BE2C (cell line): ENCODE measurements at regions not wholly inside any gene's neighbourhood (a gene's known extent, or its start where the extent isn't known, plus 50 kb on each side); places are given as distances from the start of the nearest gene placed in this dataset.

Source experiments
- DNase-seq: peaks from one replicate; pipeline ENCODE4 v3.0.0-alpha.2; 2020
- H3K27me3 ChIP-seq: fragments of 250-450 bp; sonication (Bioruptor Pico); 2 replicates; pipeline ENCODE4 v1.5.1; 2020; ENCODE audit warnings: mild to moderate bottlenecking
- H3K36me3 ChIP-seq: fragments of 250-450 bp; sonication (Bioruptor Pico); 2 replicates; pipeline ENCODE4 v1.5.1; 2020; ENCODE audit warnings: mild to moderate bottlenecking
- H3K4me1 ChIP-seq: fragments of 250-450 bp; sonication (Bioruptor Pico); 2 replicates; pipeline ENCODE4 v1.5.1; 2020
- H3K4me3 ChIP-seq: 2 replicates; pipeline ENCODE4 v1.5.1; 2011; ENCODE audit warnings: low read depth, low read length
- H3K9me3 ChIP-seq: fragments of 250-450 bp; sonication (Bioruptor Pico); 2 replicates; pipeline ENCODE4 v1.5.1; 2020
- TF ChIP-seq, protein P1 (sequence below): IDR thresholded peaks from 2 replicates; pipeline ENCODE4 v1.5.1; 2012; ENCODE audit warnings: mild to moderate bottlenecking, low read depth, low read length

DNA sequence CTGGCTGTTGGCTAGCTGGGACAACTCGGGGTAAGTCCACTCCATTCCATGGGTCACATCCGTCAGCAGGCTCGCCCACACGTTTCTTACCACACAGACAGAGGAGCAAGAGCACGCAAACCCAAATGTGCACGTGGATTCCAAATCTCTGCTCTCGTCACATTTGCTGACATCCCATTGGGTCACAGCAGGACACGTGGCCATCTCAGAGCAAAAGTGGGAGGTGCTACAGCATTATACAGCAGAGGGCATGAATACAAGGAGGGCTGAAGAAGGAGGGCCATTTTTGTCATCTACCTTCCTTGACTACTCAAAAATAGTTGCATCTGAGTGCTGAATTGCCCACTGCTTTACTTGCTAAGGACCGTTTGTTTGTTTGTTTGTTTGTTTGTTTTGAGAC, 84.7 kb downstream of the RBBP6 start:
- H3K27me3 ChIP-seq: no peaks in the 10 kb centered on the region
- H3K9me3 ChIP-seq: no peaks in the 10 kb centered on the region
- DNase-seq: no peak
- no peak overlapping the region for H3K4me3 ChIP-seq
- H3K36me3 ChIP-seq: no peaks in the 10 kb centered on the region
- TF ChIP-seq, protein P1, sequence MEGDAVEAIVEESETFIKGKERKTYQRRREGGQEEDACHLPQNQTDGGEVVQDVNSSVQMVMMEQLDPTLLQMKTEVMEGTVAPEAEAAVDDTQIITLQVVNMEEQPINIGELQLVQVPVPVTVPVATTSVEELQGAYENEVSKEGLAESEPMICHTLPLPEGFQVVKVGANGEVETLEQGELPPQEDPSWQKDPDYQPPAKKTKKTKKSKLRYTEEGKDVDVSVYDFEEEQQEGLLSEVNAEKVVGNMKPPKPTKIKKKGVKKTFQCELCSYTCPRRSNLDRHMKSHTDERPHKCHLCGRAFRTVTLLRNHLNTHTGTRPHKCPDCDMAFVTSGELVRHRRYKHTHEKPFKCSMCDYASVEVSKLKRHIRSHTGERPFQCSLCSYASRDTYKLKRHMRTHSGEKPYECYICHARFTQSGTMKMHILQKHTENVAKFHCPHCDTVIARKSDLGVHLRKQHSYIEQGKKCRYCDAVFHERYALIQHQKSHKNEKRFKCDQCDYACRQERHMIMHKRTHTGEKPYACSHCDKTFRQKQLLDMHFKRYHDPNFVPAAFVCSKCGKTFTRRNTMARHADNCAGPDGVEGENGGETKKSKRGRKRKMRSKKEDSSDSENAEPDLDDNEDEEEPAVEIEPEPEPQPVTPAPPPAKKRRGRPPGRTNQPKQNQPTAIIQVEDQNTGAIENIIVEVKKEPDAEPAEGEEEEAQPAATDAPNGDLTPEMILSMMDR: no peak
- H3K4me1 ChIP-seq: no peaks in the 10 kb centered on the region

DNA sequence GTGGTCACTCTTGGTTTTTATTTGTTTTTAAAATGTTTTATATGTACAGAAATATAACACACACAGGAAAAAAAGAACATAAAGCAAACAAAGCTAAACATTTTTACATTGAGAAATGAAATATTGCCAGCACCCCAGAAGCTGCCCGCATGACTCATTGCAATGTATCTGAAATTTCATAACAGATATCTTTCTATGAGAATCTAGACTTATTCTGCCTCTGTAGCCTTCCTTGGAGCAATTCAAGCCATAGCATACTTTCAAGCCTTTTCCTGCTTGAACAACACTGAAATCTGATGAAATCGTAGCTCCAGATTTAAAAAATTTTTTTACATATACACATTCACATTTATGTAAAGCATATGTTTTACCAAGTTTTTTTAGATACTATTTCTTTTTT, 86.9 kb downstream of the RBBP6 start:
- Histone ChIP-seq H3K4me3 (no peak overlapping the region), H3K9me3 (no peaks in the 10 kb centered on the region), H3K36me3 (no peaks in the 10 kb centered on the region), H3K27me3 (no peaks in the 10 kb centered on the region), H3K4me1 (no peaks in the 10 kb centered on the region)
- DNase-seq: no peak
- TF ChIP-seq, protein P1: no peak

DNA sequence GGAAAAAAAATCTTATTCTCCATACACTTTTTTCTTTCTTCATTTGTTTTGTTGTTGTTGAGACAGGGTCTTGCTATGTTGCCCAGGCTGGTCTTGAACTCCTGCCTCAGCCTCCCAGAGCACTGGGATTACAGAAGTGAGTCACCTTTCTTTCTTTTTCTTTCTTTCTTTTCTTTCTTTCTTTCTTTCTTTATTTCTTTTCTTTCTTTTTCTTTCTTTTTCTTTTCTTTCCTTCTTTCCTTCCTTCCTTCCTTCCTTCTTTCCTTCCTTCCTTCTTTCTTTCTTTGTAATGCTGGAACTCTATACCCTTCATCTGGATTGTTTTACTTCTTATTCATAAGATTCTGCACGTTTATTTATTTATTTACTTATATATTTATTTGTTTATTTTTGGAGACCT, 94.5 kb upstream of the TNRC6A start:
- no peak for DNase-seq
- no peak overlapping the region for H3K4me3 ChIP-seq
- no peaks in the 10 kb centered on the region for H3K27me3 ChIP-seq

DNA sequence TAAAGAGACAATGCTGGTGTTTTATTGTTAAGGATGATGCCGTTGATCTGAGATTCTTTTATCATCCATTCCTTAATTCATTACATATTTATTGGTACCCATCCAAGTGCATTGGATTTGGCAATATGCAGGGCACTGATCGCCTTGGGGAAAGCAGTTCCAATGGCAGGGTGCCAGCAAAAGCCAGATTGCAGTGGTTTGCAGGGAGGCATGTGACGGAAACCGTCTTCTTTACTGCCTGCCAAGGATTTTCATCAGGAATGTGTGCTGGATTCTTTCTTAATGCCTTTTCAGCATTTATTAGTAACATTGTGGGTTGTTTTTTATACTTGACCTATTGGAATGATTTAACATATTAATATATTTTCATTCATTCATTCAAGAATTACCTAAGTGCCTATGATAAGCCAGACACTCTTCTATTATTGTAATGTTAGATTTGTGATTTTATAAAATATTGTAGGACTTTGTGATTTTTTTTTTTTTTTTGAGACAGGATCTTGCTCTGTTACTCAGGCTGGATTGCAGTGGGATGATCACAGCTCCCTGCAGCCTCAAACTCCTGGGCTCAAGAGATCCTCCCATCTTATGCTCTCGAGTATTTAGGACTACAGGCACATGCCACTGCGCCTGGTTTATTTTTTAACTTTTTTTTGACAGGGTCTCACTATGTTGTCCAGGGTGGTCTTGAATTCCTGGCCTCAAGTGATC, 93.4 kb upstream of the TNRC6A start:
- peak; percentile 92 for DNase-seq

More for the DNA sequence above, 94.5 kb upstream of the TNRC6A start:
- peaks cover 3% of the 10 kb centered on the region; the same call in 1 of the 2 replicates for H3K4me1 ChIP-seq
- TF ChIP-seq, protein P1: no peak
- H3K9me3 ChIP-seq: no peaks in the 10 kb centered on the region
- H3K36me3 ChIP-seq: no peaks in the 10 kb centered on the region

DNA sequence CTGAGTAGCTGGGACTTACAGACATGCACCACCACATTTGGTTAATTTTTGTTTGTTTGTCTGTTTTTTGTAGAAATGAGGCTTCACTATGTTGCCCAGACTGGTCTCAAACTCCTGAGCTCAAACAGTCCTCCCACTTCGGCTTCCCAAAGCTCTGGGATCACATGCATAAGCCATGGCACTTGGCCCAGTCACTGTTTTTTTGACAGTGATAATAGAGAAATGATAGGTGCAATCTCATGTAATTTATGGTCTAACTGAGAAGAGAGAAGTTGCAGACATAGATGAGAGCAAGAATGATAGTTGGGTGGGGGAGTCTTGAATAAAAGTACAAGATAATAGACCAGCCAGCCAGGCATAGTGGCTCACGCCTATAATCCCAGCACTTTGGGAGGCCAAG, 89.7 kb upstream of the TNRC6A start:
- DNase-seq: no peak
- H3K4me3 ChIP-seq: no peak overlapping the region
- no peaks in the 10 kb centered on the region for H3K9me3 ChIP-seq
- TF ChIP-seq, protein P1: no peak
- no peaks in the 10 kb centered on the region for H3K27me3 ChIP-seq
- H3K4me1 ChIP-seq: peaks cover 3% of the 10 kb centered on the region; the same call in 1 of the 2 replicates
- H3K36me3 ChIP-seq: no peaks in the 10 kb centered on the region

More for the DNA sequence above, 93.4 kb upstream of the TNRC6A start:
- H3K9me3 ChIP-seq: no peaks in the 10 kb centered on the region
- no peak overlapping the region for H3K4me3 ChIP-seq
- peaks cover 3% of the 10 kb centered on the region; the same call in 1 of the 2 replicates for H3K4me1 ChIP-seq
- no peaks in the 10 kb centered on the region for H3K27me3 ChIP-seq
- TF ChIP-seq, protein P1: no peak
- no peaks in the 10 kb centered on the region for H3K36me3 ChIP-seq

DNA sequence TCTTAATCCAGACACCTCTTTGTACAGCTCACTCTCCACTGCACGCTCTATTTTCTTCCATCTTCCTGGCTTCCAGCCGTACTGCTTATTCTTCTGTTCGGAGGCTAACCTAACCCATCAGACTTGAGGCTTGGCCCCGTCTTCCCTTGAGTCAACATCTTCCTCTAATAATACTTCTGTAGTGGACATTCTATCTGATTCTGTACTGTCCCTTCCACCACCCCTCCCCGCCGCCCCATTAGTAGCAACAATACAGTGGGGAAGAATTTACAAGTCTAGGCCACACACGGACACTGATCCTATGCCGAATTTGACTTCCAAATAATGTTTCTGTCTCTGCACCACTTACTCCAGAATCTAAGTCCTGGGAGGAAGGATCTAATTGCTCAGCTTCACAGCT, 86.0 kb upstream of the TNRC6A start:
- no peak overlapping the region for H3K4me3 ChIP-seq
- DNase-seq: no peak
- no peaks in the 10 kb centered on the region for H3K27me3 ChIP-seq
- H3K36me3 ChIP-seq: no peaks in the 10 kb centered on the region
- no peaks in the 10 kb centered on the region for H3K9me3 ChIP-seq
- no peaks in the 10 kb centered on the region for H3K4me1 ChIP-seq
- TF ChIP-seq, protein P1: no peak
